ENCODE measurements at regions not wholly inside any gene's neighbourhood (a gene's known extent, or its start where the extent isn't known, plus 50 kb on each side); places are given as distances from the start of the nearest gene placed in this dataset.

GRCh38 chr13:72534951-72535640, 192.3 kb downstream of the MZT1 start:
- no peak for DNase-seq (ENCODE audit: low read depth)

DNA sequence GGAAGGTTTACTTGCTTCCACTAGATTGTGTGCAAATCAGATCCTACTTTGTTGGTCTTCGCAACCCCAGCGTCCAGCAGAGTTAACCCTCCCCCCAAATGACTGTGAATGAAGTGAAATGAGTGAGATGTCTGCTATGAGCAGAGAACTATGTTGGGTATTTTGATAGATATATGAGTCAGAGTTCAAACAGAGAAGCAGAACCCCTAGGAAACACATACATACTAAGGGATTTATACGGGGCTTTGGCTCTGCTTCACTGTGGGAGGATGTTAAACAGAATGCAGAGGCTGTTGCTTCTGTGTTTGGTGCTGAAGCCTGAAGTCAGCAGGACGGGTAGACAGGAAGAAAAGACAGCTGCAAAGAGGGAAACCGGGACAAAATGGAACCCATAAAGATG, 197.0 kb downstream of the MZT1 start:
- no peak for DNase-seq (ENCODE audit: low read depth)

- no peak for DNase-seq (ENCODE audit: low read depth)
Observed at GRCh38 chr13:72527333-72527732, 200.1 kb downstream of the MZT1 start.

DNA sequence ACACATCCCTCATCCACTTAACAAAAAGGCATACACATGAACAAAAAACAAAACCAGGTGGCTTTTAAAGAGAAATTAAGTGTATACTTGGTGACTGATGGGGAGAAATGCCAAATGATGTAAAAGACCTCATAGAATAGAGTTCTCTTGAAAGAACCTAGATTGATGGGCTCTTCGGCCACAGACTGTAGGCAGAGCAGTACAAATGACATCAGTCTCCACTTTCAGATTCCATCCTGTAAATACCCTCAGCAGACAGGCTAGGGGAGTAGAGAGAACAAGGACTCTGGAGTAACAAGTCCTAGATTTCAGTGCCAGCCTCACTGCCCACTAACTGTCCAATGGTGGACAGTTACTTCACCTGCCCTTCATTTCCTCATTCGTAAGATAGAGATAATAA, 203.8 kb downstream of the MZT1 start:
- DNase-seq (ENCODE audit: low read depth) = no peak

- no peak for DNase-seq (ENCODE audit: low read depth)
Observed at GRCh38 chr13:72523049-72523448, 204.4 kb downstream of the MZT1 start.

DNA sequence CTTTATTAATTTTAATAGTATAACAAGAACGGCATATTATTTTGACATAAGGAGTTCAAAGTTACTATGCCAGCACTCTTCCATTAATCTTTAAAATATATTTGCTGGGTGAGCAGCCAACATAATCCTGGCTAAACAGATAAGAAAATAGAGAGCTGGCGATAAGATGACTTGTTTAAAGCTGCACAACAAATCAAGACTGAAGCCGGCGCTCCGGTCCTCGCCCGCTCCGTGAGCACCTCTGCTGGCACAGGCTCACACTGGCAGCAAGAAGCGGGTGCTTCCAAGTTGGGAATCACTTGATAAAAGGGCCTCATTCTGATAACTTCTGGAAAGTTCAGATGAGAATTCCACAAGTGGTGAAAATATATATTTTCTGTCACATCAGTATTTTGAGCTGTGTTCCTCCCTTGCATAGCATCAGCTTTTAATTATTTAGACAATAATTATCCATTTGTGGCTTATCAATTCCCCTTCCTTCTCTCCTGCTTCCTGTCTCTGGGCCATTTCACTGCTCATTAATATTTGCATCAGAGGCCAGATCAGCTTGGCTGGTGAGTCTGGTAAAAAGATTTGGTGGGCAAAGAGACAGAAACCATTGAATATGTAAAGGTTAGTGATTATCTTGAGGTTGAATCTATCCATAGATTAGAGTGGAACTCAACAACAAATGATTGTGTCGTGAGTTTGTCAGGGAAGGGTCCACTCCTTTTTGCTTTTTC, 205.3 kb downstream of the MZT1 start:
- DNase-seq (ENCODE audit: low read depth) = no peak

- DNase-seq (ENCODE audit: low read depth) = no peak
Observed at GRCh38 chr13:72514146-72514545, 213.3 kb downstream of the MZT1 start.

DNA sequence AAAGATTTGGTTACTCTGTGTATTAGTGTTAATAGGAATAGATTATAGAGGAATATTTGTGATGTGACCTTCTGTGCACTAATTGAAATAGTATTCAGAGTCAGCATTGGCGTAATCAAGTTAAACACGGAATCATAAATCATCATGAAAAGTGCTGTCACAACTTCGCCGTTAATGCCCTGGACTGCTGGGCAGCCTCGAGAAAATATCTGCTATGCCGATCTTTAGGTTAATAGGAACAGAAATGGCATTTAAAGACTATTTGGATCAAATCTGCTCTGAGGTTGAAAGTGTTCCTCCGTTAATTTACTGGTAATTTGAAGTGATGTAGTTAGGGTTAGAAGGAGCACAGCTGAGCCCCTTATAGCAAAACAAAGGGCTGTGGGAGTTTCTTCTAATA, 219.0 kb downstream of the MZT1 start:
- no peak for DNase-seq (ENCODE audit: low read depth)

DNA sequence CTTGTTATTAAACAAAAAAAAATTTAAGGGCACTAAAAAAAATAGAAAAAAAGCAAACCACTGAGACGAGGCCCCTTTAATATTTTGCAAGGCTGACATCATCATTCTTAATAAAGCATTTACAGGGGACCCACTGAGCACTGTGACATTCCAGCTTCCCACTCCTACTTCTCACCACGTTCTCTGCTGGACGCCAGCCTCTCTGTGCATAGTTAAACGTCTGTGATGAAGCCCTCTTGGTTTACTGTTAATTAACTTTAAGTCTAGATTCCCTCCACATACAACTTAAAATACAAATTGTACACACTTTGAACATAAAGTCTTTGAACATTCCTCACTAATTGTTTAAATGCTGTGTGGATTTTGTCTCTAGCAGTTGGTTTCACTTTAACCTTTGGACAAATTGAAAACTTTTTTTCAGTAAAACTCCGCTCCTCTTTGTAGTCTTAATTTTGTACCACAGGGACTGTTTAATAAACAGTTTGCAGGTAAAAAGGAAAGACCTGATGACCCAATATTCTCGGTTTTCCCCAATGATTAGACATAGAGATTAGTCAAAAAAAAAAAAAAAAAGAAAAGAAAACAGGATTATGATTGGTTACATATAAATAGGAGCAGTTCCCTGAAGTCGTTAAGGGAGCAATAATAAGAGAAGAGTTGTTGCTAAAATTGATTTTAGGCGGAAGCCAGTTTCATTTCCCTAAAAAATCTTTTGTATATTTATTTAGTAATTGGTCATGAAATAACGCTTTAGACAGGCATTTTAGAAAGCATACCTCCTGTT, 219.8 kb downstream of the MZT1 start:
- no peak for DNase-seq (ENCODE audit: low read depth)

- no peak for DNase-seq (ENCODE audit: low read depth)
Observed at GRCh38 chr13:72506706-72507105, 220.7 kb downstream of the MZT1 start.

DNA sequence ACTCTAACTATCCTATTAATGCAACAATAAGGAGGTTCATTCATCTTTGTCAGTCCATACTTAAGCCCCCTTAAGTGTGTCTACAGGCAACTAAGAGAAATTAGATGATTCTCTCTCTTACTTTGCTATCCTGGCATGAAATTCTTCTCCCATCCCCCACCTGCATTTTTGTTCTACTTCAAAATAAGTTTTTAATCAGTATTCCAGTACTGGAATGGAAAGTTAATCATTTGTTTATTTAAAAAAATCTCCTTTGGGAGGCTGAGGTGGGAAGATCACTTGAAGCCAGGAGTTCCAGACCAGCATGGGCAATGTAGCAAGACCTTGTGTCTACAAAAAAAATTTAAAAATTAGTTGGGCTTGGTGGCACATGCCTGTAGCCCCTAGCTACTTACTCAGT, 222.1 kb downstream of the MZT1 start:
- DNase-seq (ENCODE audit: low read depth) = no peak

- DNase-seq (ENCODE audit: low read depth) = no peak
Observed at GRCh38 chr13:72504131-72504841, 223.1 kb downstream of the MZT1 start.

DNA sequence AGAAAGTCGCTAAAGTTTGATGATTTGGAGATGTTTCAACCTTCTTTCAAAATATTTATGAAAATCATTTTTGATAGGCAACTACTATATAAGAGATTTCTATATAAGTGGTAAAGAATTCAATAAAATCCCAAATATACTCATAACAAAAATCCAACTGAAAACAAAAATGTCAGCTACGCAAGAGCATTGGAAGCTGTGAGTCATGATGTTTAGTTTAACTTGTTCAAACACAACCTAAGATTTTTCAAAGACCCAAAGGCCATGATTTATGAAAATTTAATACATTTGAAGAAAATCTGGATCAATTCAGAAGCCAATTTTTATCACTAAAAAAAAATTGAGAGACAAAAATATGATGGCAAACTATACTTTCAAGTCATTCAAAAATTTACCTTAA, 226.6 kb downstream of the MZT1 start:
- DNase-seq (ENCODE audit: low read depth) = no peak

DNA sequence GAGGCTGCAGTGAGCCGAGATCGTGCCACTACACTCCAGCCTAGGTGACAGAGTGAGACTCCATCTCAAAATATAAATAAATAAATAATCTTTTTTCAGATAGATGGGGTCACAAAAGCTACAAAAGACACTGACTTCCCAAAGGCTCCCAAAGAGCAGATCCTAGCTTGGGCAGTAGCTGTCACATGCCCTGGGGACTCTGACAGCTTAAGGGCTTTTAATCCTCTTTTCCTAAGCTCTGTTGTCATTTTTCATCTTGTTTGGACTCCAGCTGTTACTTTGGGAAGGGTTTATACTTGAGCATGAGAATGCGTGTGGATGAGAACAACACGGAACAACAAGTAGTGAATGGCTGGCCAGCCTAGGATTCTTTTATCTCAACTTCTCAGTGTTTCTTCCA, 231.7 kb downstream of the MZT1 start:
- no peak for DNase-seq (ENCODE audit: low read depth)

DNA sequence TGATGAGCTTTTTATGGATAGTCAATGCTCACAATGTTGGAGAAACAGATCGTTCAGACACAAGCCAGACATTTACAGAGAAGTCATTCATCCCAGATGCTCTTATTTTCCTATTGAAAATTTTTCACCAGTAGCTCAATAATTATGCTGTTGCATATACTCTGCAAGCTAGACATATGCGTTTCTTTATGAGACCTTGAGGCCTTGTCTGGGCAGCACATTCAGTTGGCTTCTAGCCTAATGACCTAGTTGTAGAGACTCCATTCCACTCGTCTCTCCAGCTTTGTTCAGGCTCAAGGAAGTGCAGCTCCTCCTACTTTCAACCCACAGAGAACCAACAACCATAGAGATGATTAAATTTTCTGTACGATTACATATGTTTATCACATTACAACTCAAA, 237.7 kb downstream of the MZT1 start:
- no peak for DNase-seq (ENCODE audit: low read depth)

DNA sequence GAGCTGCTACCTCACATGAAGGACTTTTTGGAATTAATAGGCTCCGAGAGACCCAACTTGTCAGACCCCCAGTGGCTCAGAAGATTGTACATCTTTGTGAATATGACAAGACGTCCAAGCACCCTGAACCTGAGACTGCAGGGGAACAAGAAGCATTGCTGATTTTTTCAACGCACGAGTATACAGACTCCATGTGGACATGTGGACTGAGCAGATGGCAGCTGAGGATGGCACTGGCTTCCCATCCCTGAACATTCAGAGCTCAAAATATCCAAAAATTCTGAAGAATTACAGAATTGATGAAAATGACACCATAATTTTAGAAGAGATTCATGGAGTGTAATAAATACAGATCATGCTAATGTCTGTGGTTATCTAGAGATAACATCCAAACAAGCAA, 254.1 kb downstream of the MZT1 start:
- no peak for DNase-seq (ENCODE audit: low read depth)

DNA sequence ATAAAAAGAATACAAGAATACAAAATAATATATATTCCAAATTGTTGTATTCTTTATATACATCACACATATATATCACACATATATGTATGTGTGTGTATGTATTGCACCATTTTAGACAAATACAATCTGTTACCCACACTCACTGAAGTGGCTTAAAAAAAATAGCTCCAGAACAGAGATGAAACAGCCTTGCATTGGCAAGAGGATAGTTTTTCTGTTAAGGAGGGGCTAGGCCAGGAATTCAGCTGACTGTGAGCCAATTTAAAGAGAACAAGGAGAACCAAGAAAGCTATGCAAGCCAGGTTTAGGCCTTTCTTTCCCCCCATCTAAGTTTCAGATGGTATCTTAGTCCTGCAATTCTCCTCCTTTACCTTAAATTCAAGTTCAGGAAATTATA, 257.5 kb downstream of the MZT1 start:
- no peak for DNase-seq (ENCODE audit: low read depth)

GRCh38 chr13:72463561-72463960, 263.9 kb downstream of the MZT1 start:
- no peak for DNase-seq (ENCODE audit: low read depth)

- no peak for DNase-seq (ENCODE audit: low read depth)
Observed at GRCh38 chr13:72462726-72463125, 264.7 kb downstream of the MZT1 start.

- DNase-seq (ENCODE audit: low read depth) = no peak
Observed at GRCh38 chr13:72462166-72462565, 265.3 kb downstream of the MZT1 start.

- DNase-seq (ENCODE audit: low read depth) = no peak
Observed at GRCh38 chr13:72458701-72459100, 268.7 kb downstream of the MZT1 start.

DNA sequence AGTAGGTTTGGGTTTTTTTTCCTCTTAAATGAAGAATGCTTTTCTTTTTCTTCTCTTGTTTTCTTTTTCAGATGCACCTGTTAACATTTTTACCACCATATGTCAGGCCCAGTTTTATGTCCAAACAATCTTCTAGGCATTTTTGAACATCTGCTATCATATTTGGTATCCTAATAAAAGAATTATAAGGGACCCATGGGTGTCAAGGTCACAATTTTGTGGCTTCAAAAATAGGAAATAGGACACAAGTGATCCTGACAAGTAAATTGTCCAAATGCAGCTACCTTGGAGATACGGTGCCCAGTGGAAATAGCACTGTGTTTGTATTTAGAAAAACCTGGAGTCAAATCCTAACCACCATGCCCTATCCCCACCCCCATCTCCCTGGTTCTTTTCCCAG, 270.3 kb downstream of the MZT1 start:
- DNase-seq (ENCODE audit: low read depth) = no peak

- DNase-seq (ENCODE audit: low read depth) = no peak
Observed at GRCh38 chr13:72456486-72456885, 270.9 kb downstream of the MZT1 start.

Measured in stimulated activated CD8-positive, alpha-beta memory T cell treated with anti-CD3 and anti-CD28 coated beads, Interleukin-4, amount 100 ng/mL, for 24 hours (primary cell).